ENCODE measurements at regions not wholly inside any gene's neighbourhood (a gene's known extent, or its start where the extent isn't known, plus 50 kb on each side); places are given as distances from the start of the nearest gene placed in this dataset.
"Not testable (repeated sequence)": the region's sequence is repeated elsewhere in the genome, so short reads cannot be mapped to it uniquely, and the experiment has no call there.

DNA sequence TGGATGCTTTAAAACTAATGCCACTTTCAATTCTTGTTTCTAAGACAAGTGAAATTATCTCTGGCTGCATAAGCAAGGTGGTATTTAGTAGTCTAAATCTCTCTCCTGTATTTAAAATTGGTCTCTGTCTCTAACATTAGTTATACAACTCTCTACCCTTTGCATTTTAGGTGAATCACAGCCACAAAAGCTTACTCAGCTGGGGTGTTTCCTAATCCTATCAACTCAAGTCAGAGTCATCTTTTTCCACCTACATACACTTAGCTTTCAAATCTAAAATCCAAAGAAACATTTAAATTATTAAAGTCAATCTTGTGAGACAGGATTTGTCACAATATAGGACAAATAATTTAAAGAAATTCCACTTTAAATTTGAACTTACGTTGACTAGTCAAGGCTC, 255.1 kb upstream of the CXADR start:
- H3K27me3 Mint-ChIP-seq (ENCODE audit: insufficient read depth), result no peaks in the 10 kb centered on the region
- peaks cover 4% of the 10 kb centered on the region for H3K9me3 Mint-ChIP-seq
- H3K4me3 Mint-ChIP-seq, result no peak overlapping the region
- intact Hi-C loops (cut with micrococcal nuclease), result no loop called here
- no peaks in the 10 kb centered on the region for H3K36me3 Mint-ChIP-seq (ENCODE audit: low read depth)
- H3K4me1 Mint-ChIP-seq (ENCODE audit: low read depth), result no peaks in the 10 kb centered on the region
- no peak for DNase-seq (ENCODE audit: low spot score)
- no peak overlapping the region for H3K27ac Mint-ChIP-seq

DNA sequence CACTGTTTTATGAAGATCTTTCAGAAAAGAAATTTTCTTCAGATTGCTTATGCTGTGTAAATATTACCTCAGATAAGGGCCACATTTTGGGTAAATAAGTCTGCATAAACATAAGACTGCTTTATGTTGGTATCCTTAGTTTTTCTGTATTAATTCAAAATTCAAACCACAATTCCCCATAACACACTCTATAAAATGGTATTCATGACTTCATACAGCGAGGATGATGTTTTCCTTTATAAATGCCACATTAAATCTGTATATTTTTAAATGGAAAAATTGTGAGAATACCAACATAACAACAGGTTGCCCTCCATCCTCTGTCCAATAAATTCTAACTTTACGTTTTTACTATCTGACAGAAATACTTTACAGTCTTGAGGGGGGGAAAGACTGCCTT, 248.7 kb upstream of the CXADR start:
- Mint-ChIP-seq H3K27me3 (ENCODE audit: insufficient read depth) (no peaks in the 10 kb centered on the region), H3K4me3 (no peak overlapping the region), H3K9me3 (no peaks in the 10 kb centered on the region), H3K4me1 (ENCODE audit: low read depth) (no peaks in the 10 kb centered on the region), H3K36me3 (ENCODE audit: low read depth) (no peaks in the 10 kb centered on the region), H3K27ac (no peak overlapping the region)
- DNase-seq (ENCODE audit: low spot score), result no peak
- intact Hi-C loops (cut with micrococcal nuclease), result no loop called here

DNA sequence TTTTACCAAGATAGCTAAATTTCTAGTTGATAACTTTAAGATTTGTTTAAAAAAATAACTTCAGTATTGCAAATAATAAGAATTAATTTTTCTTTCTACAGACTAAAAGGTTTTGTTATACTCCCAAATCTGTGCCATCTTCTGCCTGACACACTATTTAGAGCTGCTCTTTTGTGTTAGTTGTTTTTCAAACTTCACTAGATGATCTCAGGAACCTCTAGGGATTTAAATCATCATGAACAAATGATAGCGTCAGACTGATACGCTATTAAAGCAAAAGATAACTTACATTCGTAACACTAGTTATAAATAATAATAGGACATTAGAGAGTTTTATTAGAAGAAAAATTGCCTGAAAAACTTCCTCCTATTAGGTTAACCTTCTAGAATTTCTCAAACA, 243.1 kb upstream of the CXADR start:
- no peak overlapping the region for H3K4me3 Mint-ChIP-seq
- H3K27ac Mint-ChIP-seq, result no peak overlapping the region
- no peaks in the 10 kb centered on the region for H3K36me3 Mint-ChIP-seq (ENCODE audit: low read depth)
- no peaks in the 10 kb centered on the region for H3K4me1 Mint-ChIP-seq (ENCODE audit: low read depth)
- intact Hi-C loops (cut with micrococcal nuclease), result no loop called here
- no peaks in the 10 kb centered on the region for H3K9me3 Mint-ChIP-seq
- H3K27me3 Mint-ChIP-seq (ENCODE audit: insufficient read depth), result no peaks in the 10 kb centered on the region
- DNase-seq (ENCODE audit: low spot score), result no peak

DNA sequence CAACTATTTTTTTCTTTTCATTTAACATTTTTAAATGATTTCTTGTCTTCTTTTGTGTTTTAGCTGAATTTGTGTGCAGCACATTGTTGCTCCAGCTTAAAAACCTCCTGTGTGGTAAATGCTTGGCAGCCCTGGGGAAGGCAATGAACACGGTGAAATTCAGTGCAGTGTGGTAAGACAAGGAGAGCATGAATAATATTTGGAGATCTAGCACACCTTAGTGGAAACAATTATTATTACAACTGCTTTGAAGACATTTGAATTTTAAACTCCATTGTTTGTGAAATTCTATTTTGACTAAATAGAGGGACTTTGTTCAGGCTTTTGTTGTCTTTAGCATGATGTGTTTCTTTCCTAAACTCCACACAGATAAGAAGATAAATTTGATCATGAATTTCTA, 242.6 kb upstream of the CXADR start:
- no peaks in the 10 kb centered on the region for H3K27me3 Mint-ChIP-seq (ENCODE audit: insufficient read depth)
- H3K36me3 Mint-ChIP-seq (ENCODE audit: low read depth), result no peaks in the 10 kb centered on the region
- H3K9me3 Mint-ChIP-seq, result no peaks in the 10 kb centered on the region
- no peak for DNase-seq (ENCODE audit: low spot score)
- intact Hi-C loops (cut with micrococcal nuclease), result no loop called here
- no peak overlapping the region for H3K27ac Mint-ChIP-seq
- H3K4me3 Mint-ChIP-seq, result no peak overlapping the region
- H3K4me1 Mint-ChIP-seq (ENCODE audit: low read depth), result no peaks in the 10 kb centered on the region

DNA sequence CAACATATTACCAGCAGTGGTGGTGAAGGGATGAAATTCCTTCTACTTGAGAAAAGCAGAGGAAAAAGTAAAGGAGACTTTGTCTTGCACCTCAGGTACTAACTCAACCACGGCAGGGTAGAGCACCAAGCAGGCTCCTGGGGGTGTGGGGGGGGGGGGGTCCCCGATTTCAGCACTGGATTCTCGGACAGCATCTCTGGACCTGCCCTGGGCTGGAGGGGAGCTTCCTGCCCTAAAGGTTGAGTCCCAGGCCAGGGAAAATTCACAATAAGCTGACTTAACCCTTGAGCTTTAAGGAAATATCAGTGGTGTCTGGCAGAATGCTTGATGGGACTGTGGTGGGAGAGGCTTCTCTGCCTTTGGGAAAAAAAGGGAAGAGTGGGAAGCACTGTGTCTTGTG, 233.2 kb upstream of the CXADR start:
- H3K4me1 Mint-ChIP-seq (ENCODE audit: low read depth), result no peaks in the 10 kb centered on the region
- no peak for DNase-seq (ENCODE audit: low spot score)
- no peaks in the 10 kb centered on the region for H3K27me3 Mint-ChIP-seq (ENCODE audit: insufficient read depth)
- intact Hi-C loops (cut with micrococcal nuclease), result no loop called here
- no peak overlapping the region for H3K4me3 Mint-ChIP-seq
- H3K9me3 Mint-ChIP-seq, result peaks cover 41% of the 10 kb centered on the region
- H3K36me3 Mint-ChIP-seq (ENCODE audit: low read depth), result no peaks in the 10 kb centered on the region
- H3K27ac Mint-ChIP-seq, result no peak overlapping the region

DNA sequence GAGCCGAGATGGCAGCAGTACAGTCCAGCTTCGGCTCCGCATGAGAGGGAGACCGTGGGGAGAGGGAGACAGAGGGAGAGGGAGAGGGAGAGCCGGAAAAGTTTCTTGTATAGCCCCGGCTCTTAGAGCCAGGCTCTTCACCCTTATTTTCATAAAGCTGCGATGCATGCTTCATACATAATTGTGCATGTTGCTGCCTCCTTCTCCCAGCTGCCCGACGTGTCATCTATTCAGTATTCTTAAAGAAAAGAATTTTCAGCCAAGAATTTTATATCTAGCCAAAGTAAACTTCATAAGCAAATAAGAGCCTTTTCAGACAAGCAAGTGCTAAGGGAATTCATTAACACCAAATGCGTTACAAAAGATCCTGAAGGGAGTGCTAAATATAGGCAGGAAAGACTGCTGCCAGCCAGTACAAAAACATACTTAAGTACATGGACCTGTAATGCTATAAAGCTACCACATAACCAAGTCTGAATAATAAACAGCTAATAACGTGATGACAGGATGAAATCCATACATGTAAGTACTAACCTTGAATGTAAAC, 219.8 kb upstream of the CXADR start:
- H3K9me3 Mint-ChIP-seq, result peaks cover 18% of the 10 kb centered on the region
- H3K4me1 Mint-ChIP-seq (ENCODE audit: low read depth); intact Hi-C loops (cut with micrococcal nuclease); H3K27me3 Mint-ChIP-seq (ENCODE audit: insufficient read depth); H3K27ac Mint-ChIP-seq; H3K4me3 Mint-ChIP-seq; H3K36me3 Mint-ChIP-seq (ENCODE audit: low read depth); DNase-seq (ENCODE audit: low spot score): not testable (repeated sequence)

DNA sequence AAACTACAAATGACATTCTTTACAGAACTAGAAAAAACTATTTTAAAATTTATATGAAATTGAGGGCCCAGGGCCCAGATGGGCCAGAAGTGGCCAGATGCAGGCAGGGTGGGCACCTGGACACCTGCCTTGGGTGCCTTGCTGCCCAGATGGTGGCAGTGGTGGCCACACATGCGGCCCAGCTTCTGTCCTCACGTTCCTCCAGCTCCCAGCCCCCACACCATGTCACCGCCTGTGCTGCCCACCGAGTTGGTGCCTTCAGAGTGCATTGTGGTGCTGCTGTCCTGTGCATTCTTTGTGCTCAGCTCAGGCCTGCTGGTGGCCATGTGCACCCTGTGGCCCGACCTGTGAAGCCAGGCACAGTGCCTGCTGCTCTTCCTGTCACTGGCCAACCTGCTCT, 216.8 kb upstream of the CXADR start:
- Mint-ChIP-seq H3K4me3 (no peak overlapping the region), H3K36me3 (ENCODE audit: low read depth) (no peaks in the 10 kb centered on the region), H3K9me3 (peaks cover 23% of the 10 kb centered on the region), H3K4me1 (ENCODE audit: low read depth) (no peaks in the 10 kb centered on the region), H3K27ac (no peak overlapping the region), H3K27me3 (ENCODE audit: insufficient read depth) (no peaks in the 10 kb centered on the region)
- intact Hi-C loops (cut with micrococcal nuclease), result no loop called here
- DNase-seq (ENCODE audit: low spot score), result no peak

DNA sequence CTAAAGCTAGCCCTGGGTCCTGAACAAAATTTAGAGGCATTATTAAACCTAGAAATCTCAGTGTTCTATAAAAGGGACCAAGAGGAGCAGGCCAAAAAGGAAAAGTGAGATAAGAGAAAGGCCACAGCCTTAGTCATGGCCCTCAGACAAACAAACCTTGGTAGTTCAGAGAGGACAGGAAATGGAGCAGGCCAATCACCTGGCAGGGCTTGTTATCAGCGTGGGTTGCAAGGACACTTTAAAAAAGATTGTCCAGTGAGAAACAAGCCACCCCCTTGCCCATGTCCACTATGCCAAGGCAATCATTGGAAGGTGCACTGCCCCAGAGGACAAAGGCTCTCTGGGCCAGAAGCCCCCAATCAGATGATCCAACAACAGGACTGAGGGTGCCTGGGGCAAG, 213.3 kb upstream of the CXADR start:
- H3K4me1 Mint-ChIP-seq (ENCODE audit: low read depth); H3K4me3 Mint-ChIP-seq; H3K36me3 Mint-ChIP-seq (ENCODE audit: low read depth); H3K27ac Mint-ChIP-seq; H3K27me3 Mint-ChIP-seq (ENCODE audit: insufficient read depth); intact Hi-C loops (cut with micrococcal nuclease); DNase-seq (ENCODE audit: low spot score): not testable (repeated sequence)
- H3K9me3 Mint-ChIP-seq, result peaks cover 26% of the 10 kb centered on the region

- H3K9me3 Mint-ChIP-seq; intact Hi-C loops (cut with micrococcal nuclease); H3K4me3 Mint-ChIP-seq; H3K27me3 Mint-ChIP-seq (ENCODE audit: insufficient read depth); H3K27ac Mint-ChIP-seq; DNase-seq (ENCODE audit: low spot score); H3K36me3 Mint-ChIP-seq (ENCODE audit: low read depth); H3K4me1 Mint-ChIP-seq (ENCODE audit: low read depth): not testable (repeated sequence)
These were observed 185.1 kb upstream of the CXADR start for GRCh38 chr21:17327715-17328114.

DNA sequence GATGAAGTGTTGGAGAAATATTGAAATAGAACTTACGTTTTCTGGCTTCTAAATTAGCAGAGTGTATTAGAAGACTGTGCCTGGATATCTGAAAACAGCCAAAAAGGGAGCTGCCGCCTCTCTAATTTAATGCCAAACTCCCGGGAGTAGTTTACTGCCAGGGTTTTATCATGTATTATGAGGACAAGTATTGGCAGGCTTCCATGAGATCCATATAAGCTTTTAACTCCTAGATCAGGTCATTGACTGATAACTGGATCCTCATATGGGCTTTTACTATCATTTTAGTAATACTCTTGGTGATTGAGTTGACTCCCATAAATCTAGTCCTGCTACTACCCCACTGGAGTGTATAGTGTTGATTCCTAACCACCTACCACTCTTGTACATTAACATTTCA, 178.4 kb upstream of the CXADR start:
- Mint-ChIP-seq H3K4me1 (ENCODE audit: low read depth) (no peaks in the 10 kb centered on the region), H3K36me3 (ENCODE audit: low read depth) (no peaks in the 10 kb centered on the region), H3K27me3 (ENCODE audit: insufficient read depth) (no peaks in the 10 kb centered on the region), H3K4me3 (no peak overlapping the region), H3K27ac (no peak overlapping the region), H3K9me3 (peaks cover 4% of the 10 kb centered on the region)
- intact Hi-C loops (cut with micrococcal nuclease), result no loop called here
- DNase-seq (ENCODE audit: low spot score), result no peak

DNA sequence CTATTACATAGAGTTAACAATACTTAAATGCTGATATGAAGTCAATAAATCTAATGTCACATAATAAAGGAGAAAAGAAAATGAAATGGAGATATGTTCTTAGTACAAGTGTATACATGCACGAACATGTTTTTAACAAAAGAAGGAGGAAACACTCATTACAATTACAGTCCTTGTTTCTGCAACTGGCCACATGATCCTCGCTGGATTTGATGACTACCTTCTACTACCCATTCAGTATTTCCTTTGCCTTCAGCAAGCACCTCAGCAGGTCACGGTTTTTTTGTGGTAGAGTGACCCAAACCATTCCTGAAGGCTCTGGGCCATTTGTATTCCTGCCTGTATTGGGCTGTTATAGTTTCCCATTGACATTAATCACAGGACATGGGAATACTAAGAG, 172.8 kb upstream of the CXADR start:
- peaks cover 11% of the 10 kb centered on the region for H3K9me3 Mint-ChIP-seq
- no peaks in the 10 kb centered on the region for H3K27me3 Mint-ChIP-seq (ENCODE audit: insufficient read depth)
- H3K4me3 Mint-ChIP-seq, result no peak overlapping the region
- DNase-seq (ENCODE audit: low spot score), result no peak
- no peak overlapping the region for H3K27ac Mint-ChIP-seq
- H3K4me1 Mint-ChIP-seq (ENCODE audit: low read depth), result no peaks in the 10 kb centered on the region
- H3K36me3 Mint-ChIP-seq (ENCODE audit: low read depth), result no peaks in the 10 kb centered on the region
- intact Hi-C loops (cut with micrococcal nuclease), result no loop called here

DNA sequence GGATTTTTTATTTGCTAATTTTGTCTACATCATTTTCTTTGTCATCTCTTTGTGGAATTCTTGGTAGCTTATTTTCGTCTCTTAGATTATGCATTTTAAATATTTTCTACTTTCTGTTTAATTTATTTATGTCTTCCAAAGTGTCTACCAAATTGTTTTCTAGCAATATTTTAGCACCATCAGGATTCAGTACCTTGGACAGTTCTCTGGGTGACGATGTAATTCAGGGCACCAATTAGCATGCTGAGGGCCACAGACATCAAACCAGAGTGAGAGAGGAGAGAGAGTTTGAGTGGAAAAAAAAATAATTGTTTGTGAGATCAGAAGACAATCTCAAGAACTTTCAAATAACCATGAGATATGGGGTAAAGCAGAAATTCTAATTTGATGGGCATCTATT, 169.8 kb upstream of the CXADR start:
- Mint-ChIP-seq H3K27ac (no peak overlapping the region), H3K36me3 (ENCODE audit: low read depth) (no peaks in the 10 kb centered on the region), H3K27me3 (ENCODE audit: insufficient read depth) (no peaks in the 10 kb centered on the region), H3K4me1 (ENCODE audit: low read depth) (no peaks in the 10 kb centered on the region), H3K4me3 (no peak overlapping the region), H3K9me3 (peaks cover 11% of the 10 kb centered on the region)
- no peak for DNase-seq (ENCODE audit: low spot score)
- intact Hi-C loops (cut with micrococcal nuclease), result no loop called here

DNA sequence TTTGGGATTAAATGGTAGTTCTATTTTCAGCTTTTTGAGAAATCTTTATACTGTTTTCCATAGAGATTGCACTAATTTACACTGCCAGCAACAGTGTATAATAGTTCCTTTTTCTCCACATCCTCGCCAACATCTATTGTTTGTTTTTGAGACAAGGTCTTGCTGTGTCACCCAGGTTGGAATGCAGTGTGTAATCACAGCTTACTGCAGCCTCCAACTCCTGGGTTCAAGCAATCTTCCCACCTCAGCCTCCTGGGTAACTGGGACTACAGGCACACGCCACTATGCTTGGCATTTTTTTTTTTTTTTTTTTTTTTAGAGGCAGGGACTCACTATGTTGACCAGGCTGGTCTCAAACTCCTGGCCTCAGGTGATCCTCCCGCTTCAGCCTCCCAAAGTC, 164.5 kb upstream of the CXADR start:
- no peak overlapping the region for H3K27ac Mint-ChIP-seq
- intact Hi-C loops (cut with micrococcal nuclease), result no loop called here

GRCh38 chr21:17348849-17349248, 164.0 kb upstream of the CXADR start:
- H3K4me1 Mint-ChIP-seq (ENCODE audit: low read depth), result no peaks in the 10 kb centered on the region
- H3K9me3 Mint-ChIP-seq, result peaks cover 6% of the 10 kb centered on the region
- H3K36me3 Mint-ChIP-seq (ENCODE audit: low read depth), result no peaks in the 10 kb centered on the region
- H3K27me3 Mint-ChIP-seq (ENCODE audit: insufficient read depth), result peaks cover 2% of the 10 kb centered on the region
- no peak overlapping the region for H3K27ac Mint-ChIP-seq
- intact Hi-C loops (cut with micrococcal nuclease), result no loop called here
- no peak for DNase-seq (ENCODE audit: low spot score)
- H3K4me3 Mint-ChIP-seq, result no peak overlapping the region

More for the DNA sequence above, 164.5 kb upstream of the CXADR start:
- Mint-ChIP-seq H3K9me3 (peaks cover 9% of the 10 kb centered on the region), H3K4me3 (no peak overlapping the region), H3K36me3 (ENCODE audit: low read depth) (no peaks in the 10 kb centered on the region), H3K4me1 (ENCODE audit: low read depth) (no peaks in the 10 kb centered on the region), H3K27me3 (ENCODE audit: insufficient read depth) (peaks cover 2% of the 10 kb centered on the region)
- no peak for DNase-seq (ENCODE audit: low spot score)

Measured in activated T-helper 1 cell treated with anti-CD3 and anti-CD28 coated beads, Interleukin-12 subunit alpha, Interleukin-12 subunit beta, Interleukin-2, Interleukin-4 antibody, amounts not matched to agents 30 ng/mL and 10 ng/mL and 1 ng/mL, durations not matched to agents 14 hours and 24 hours and 36 hours (primary cell).